D721Med (cell line): ENCODE measurements at regions not wholly inside any gene's neighbourhood (a gene's known extent, or its start where the extent isn't known, plus 50 kb on each side); places are given as distances from the start of the nearest gene placed in this dataset.

Source experiments
- DNase-seq: peaks from one replicate; pipeline ENCODE4 v3.0.0; 2011; ENCODE audit warnings: low spot score; ENCODE audit not compliant: insufficient read length
- FAIRE-seq: peaks from 2 replicates; lab custom pipeline; 2011; peaks lifted over from hg19 to GRCh38; lab: Jason Lieb, UNC
- CTCF ChIP-seq: IDR thresholded peaks from 2 replicates; pipeline ENCODE4 v1.5.1; 2012; ENCODE audit warnings: mild to moderate bottlenecking, control low read depth; ENCODE audit not compliant: insufficient read depth; ENCODE audit errors: missing control alignments

DNA sequence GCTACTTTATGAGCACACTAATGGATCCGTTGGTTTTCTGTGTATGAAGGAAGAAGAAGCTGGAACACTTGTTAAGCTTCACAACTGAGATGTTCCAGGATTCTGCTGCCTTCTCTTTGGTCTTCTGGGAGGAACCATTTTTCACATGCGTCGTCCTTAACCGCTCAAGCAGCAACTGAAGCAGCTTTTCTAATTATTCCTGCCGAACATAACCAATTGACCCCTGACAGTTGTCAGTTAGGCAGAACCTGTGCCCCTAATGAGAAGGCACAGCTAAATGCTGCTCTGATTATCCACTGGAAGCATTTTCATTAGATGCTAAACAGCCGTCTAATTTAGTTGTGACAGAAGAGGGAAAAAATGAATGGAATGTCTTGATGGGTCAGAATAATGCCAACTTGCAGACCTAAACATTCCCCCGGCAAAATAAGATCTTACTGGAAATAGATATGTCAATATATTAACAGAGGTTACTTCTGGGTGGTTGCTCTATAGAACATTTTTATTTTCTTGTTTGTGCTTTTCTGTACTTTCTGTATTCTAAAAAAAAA is 85.0 kb upstream of the SMLR1 start:
- TF ChIP-seq CTCF, result no peak
- DNase-seq (no peak), FAIRE-seq (no peak)

- no peak for DNase-seq
- TF ChIP-seq CTCF, result no peak
- no peak for FAIRE-seq
These were observed 84.0 kb upstream of the SMLR1 start for GRCh38 chr6:130743175-130743574.

- TF ChIP-seq CTCF, result no peak
- DNase-seq (no peak), FAIRE-seq (no peak)
These were observed 82.4 kb upstream of the SMLR1 start for GRCh38 chr6:130744576-130745366.

GRCh38 chr6:130748041-130748440 is 79.2 kb upstream of the SMLR1 start:
- TF ChIP-seq CTCF, result no peak
- no peak for FAIRE-seq

DNA sequence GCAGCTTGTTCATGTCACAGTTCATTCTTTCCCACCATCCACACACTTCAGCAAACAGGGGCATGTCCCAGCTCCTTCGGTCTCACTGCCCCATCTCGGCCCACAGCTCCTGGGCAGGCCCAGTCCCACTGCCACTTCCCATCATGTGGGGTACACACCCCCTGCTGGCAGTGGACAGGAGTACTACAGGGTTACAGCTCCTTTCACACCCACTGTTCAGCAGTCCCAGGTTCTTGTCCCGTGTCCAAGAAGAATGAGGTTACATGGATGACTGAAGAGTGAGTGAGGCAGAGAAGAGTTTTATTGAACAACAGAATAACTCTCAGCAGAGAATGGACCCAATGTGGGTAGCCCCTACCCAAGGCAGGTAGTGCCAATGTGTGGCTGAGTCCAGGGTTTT is 77.8 kb upstream of the SMLR1 start:
- DNase-seq (no peak), FAIRE-seq (no peak)
- TF ChIP-seq CTCF, result no peak

More at GRCh38 chr6:130748041-130748440, 79.2 kb upstream of the SMLR1 start:
- DNase-seq, result no peak

DNA sequence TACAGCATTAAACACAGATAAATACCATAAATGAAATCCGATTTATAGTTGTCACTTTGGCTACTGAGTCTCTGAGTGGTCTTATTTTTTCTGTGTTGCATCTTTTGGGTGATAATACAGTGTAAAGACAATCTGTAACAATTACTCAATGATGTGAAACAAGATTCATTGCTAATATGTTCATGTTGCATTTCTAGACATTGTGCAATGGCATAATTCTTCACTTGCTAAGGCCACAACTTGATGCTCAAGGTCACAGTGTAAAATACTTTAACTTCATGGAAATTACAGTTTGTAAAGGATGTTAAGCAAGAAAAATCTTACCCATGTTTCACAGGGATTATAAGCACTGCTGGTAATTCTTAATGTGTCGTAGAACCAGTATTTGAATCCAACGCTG is 74.9 kb upstream of the SMLR1 start:
- FAIRE-seq, result no peak
- DNase-seq, result no peak

More for the DNA sequence above, 74.9 kb upstream of the SMLR1 start:
- TF ChIP-seq CTCF, result no peak
